Heart left ventricle (tissue), 13 donors: ENCODE measurements at regions not wholly inside any gene's neighbourhood (a gene's known extent, or its start where the extent isn't known, plus 50 kb on each side); places are given as distances from the start of the nearest gene placed in this dataset.

Experiments
- CTCF ChIP-seq, 12 donors: fragments of 200-600 bp; sonication (generic) in 4 of 12; IDR thresholded peaks; one replicate each; pipeline versions ENCODE4 v1.5.0 to v1.8.0; 2018 to 2022; ENCODE audit warnings: antibody characterized with exemption in 12 of 12, mild to moderate bottlenecking in 5 of 12
- POLR2A ChIP-seq, 2 donors: fragments of 450-650 bp; IDR thresholded peaks; one replicate each; pipeline ENCODE4 v1.6.1; 2017; ENCODE audit warnings: antibody characterized with exemption in 2 of 2, mild to moderate bottlenecking in 2 of 2, moderate library complexity in 2 of 2
- donor health status: ischemic (EF 13 %, LVEDD 7.1; RV severe dilation, severe dysfunction).
- donor health status: DM: no; HTN: yes; CAD: no.
- donor health status: DM: no; HTN: no; CAD: no.
- donor health status: ischemic (EF 25% LVEDD 6.9; RV normal size, moderate dysfunction).
- donor health status: ischemic (EF 25% LVEDD 5.7; RV mildly dilated, moderate dysfunction).
- donor health status: ischemic (EF 35%, LVEDD 5.7; RV mildly dilated, moderate dysfunction).
- donor health status: nonischemic (EF 11% LVEDD 7.7; RV severe dilation, severe dysfunction).
- donor health status: DM: yes; HTN: yes; CAD: no.
- donor health status: PGD.
- donor health status: ischemic (EF 29% LVEDD 5.4; RV normal size, mild dysfunction).
- donor health status: nonischemic (EF 23%, LVEDD 6.1; RV moderate dilation, normal function).

GRCh38 chr3:152047465-152047864 lies 174.0 kb downstream of the SUCNR1 start:
- TF ChIP-seq CTCF (IDR thresholded peaks at IDR 0.05) (no peak), POLR2A (IDR thresholded peaks at IDR 0.05) (no peak)
